H1 (cell line): ENCODE measurements at regions not wholly inside any gene's neighbourhood (a gene's known extent, or its start where the extent isn't known, plus 50 kb on each side); places are given as distances from the start of the nearest gene placed in this dataset.

ENCODE experiments used
- CTCF ChIA-PET: fragments of 300-600 bp; sonication (Branson Sonifier 250); formaldehyde crosslinking; loops from one replicate; lab custom pipeline; 2021; ENCODE audit not compliant: partially characterized antibody; lab: Charles Lee
- POLR2A ChIA-PET: fragments of 300-600 bp; sonication (Branson Sonifier 250); formaldehyde crosslinking; loops from one replicate; lab custom pipeline; 2021; ENCODE audit warnings: inconsistent platforms; ENCODE audit not compliant: partially characterized antibody; lab: Charles Lee
- DNase-seq, 2 experiments: peaks; one replicate each; pipeline versions ENCODE4 v3.0.0 to v3.0.0-alpha.2; 2010 to 2022; ENCODE audit warnings: low spot score in 2 of 2, low read depth in 1 of 2, mixed read lengths in 1 of 2
- FAIRE-seq: peaks from 2 replicates; lab custom pipeline; 2011; peaks lifted over from hg19 to GRCh38; lab: Jason Lieb, UNC
- H2AFZ ChIP-seq: 2 replicates; pipeline ENCODE4 v1.8.1; 2012; ENCODE audit warnings: low read length, inconsistent platforms
- H2AK5ac ChIP-seq: 2 replicates; pipeline ENCODE4 v1.6.1; 2013; ENCODE audit warnings: low read depth, low read length
- H2BK120ac ChIP-seq: replicated peaks from 2 replicates; pipeline ENCODE3; 2013; ENCODE audit warnings: low read depth, low read length, inconsistent platforms
- H2BK12ac ChIP-seq: 2 replicates; pipeline ENCODE4 v1.6.1; 2013; ENCODE audit warnings: low read depth, low read length
- H2BK15ac ChIP-seq: 2 replicates; pipeline ENCODE4 v1.6.1; 2013; ENCODE audit warnings: low read length
- H2BK20ac ChIP-seq: 2 replicates; pipeline ENCODE4 v1.6.1; 2013; ENCODE audit warnings: low read length
- H2BK5ac ChIP-seq: 2 replicates; pipeline ENCODE4 v1.6.1; 2013; ENCODE audit warnings: low read depth, low read length
- H3K14ac ChIP-seq: 2 replicates; pipeline ENCODE4 v1.6.1; 2013; ENCODE audit warnings: inconsistent platforms; ENCODE audit not compliant: insufficient read length
- H3K18ac ChIP-seq: 2 replicates; pipeline ENCODE4 v1.6.1; 2013; ENCODE audit warnings: low read length; ENCODE audit errors: extremely low read depth
- H3K23ac ChIP-seq: 2 replicates; pipeline ENCODE4 v1.6.1; 2013; ENCODE audit warnings: inconsistent platforms; ENCODE audit not compliant: insufficient read length
- H3K23me2 ChIP-seq: 2 replicates; pipeline ENCODE4 v1.6.1; 2013; ENCODE audit warnings: low read depth, low read length
- H3K27ac ChIP-seq: 2 replicates; pipeline ENCODE4 v1.6.1; 2011; ENCODE audit warnings: low read depth, low read length, inconsistent platforms
- H3K27me3 ChIP-seq, 4 experiments: replicated peaks in 1 of 4; 1 replicate in 1 of 4; 2 replicates in 3 of 4; pipeline versions ENCODE4 v1.6.1 to v1.8.1; 2011 to 2013; ENCODE audit warnings: low read length in 3 of 4, mild to moderate bottlenecking in 3 of 4, inconsistent platforms in 2 of 4, mixed read lengths in 2 of 4, moderate library complexity in 1 of 4; ENCODE audit not compliant: control insufficient read depth in 3 of 4, insufficient read depth in 3 of 4; ENCODE audit errors: extremely low read depth in 1 of 4
- H3K36me3 ChIP-seq, 4 experiments: 2 replicates each; pipeline versions ENCODE4 v1.6.1 to v1.8.1; 2011 to 2013; ENCODE audit warnings: mild to moderate bottlenecking in 4 of 4, low read length in 3 of 4, moderate library complexity in 2 of 4, control low read depth in 1 of 4, inconsistent platforms in 1 of 4; ENCODE audit not compliant: insufficient read depth in 4 of 4, control insufficient read depth in 2 of 4
- H3K4ac ChIP-seq: replicated peaks from 2 replicates; pipeline ENCODE3; 2013; ENCODE audit warnings: low read length, low read depth, mixed read lengths, inconsistent platforms; ENCODE audit not compliant: insufficient read length
- H3K4me1 ChIP-seq, 4 experiments: replicated peaks in 1 of 4; 1 replicate in 1 of 4; 2 replicates in 3 of 4; pipeline versions ENCODE4 v1.6.1 to v1.8.1; 2011 to 2013; ENCODE audit warnings: low read length in 3 of 4, inconsistent platforms in 2 of 4, mixed read lengths in 1 of 4; ENCODE audit not compliant: insufficient read depth in 4 of 4, control insufficient read depth in 3 of 4
- H3K4me2 ChIP-seq, 2 experiments: 2 replicates each; pipeline versions ENCODE4 v1.6.1 to v1.8.1; 2011 to 2013; ENCODE audit warnings: low read depth in 2 of 2, low read length in 2 of 2, control low read depth in 1 of 2, inconsistent platforms in 1 of 2, mild to moderate bottlenecking in 1 of 2; ENCODE audit not compliant: insufficient read depth in 1 of 2
- H3K4me3 ChIP-seq, 4 experiments: fragments of 200-600, 300-600 bp in 1 of 4; sonication (generic), shearing (Covaris generic), sonication (Bioruptor Twin) in 1 of 4; 2 replicates each; pipeline versions ENCODE4 v1.5.1 to v1.8.1; 2011 to 2016; ENCODE audit warnings: low read length in 4 of 4, low read depth in 3 of 4, control low read depth in 2 of 4, inconsistent platforms in 2 of 4, mild to moderate bottlenecking in 2 of 4, mixed read lengths in 1 of 4, moderate library complexity in 1 of 4; ENCODE audit not compliant: insufficient read depth in 2 of 4; ENCODE audit errors: extremely low read depth in 1 of 4
- H3K56ac ChIP-seq: replicated peaks from 2 replicates; pipeline ENCODE3; 2013; ENCODE audit warnings: low read depth, mild to moderate bottlenecking, mixed read lengths, low read length, inconsistent platforms; ENCODE audit not compliant: insufficient read length
- H3K79me1 ChIP-seq: 2 replicates; pipeline ENCODE4 v1.6.1; 2013; ENCODE audit warnings: low read depth, low read length, control low read depth
- H3K79me2 ChIP-seq, 2 experiments: 2 replicates each; pipeline versions ENCODE4 v1.6.1 to v1.8.1; 2012 to 2013; ENCODE audit warnings: low read length in 2 of 2, mild to moderate bottlenecking in 2 of 2, inconsistent platforms in 1 of 2; ENCODE audit not compliant: insufficient read depth in 2 of 2, control insufficient read depth in 1 of 2
- H3K9ac ChIP-seq, 4 experiments: replicated peaks in 1 of 4; 1 replicate in 1 of 4; 2 replicates in 3 of 4; pipeline versions ENCODE4 v1.6.1 to v1.8.1; 2011 to 2013; ENCODE audit warnings: low read depth in 3 of 4, low read length in 3 of 4, control low read depth in 2 of 4, mild to moderate bottlenecking in 2 of 4, moderate library complexity in 2 of 4, inconsistent platforms in 1 of 4; ENCODE audit errors: extremely low read depth in 1 of 4
- H3K9me3 ChIP-seq, 2 experiments: 2 replicates each; pipeline versions ENCODE4 v1.6.1 to v1.8.1; 2012 to 2013; ENCODE audit warnings: mild to moderate bottlenecking in 2 of 2, moderate library complexity in 2 of 2, control low read depth in 1 of 2, inconsistent platforms in 1 of 2, low read depth in 1 of 2, low read length in 1 of 2, mixed read lengths in 1 of 2; ENCODE audit not compliant: insufficient read depth in 2 of 2
- H4K20me1 ChIP-seq, 2 experiments: replicated peaks in 1 of 2; 2 replicates each; pipeline versions ENCODE3 to v1.8.1; 2011 to 2013; ENCODE audit warnings: inconsistent platforms in 2 of 2, low read length in 2 of 2, mild to moderate bottlenecking in 1 of 2; ENCODE audit not compliant: insufficient read depth in 2 of 2, control insufficient read depth in 1 of 2
- H4K5ac ChIP-seq: 2 replicates; pipeline ENCODE4 v1.6.1; 2013; ENCODE audit warnings: low read length, low read depth, mixed read lengths, inconsistent platforms; ENCODE audit not compliant: insufficient read length
- H4K8ac ChIP-seq: 2 replicates; pipeline ENCODE4 v1.8.0; 2013; ENCODE audit warnings: mild to moderate bottlenecking, moderate library complexity, low read length, inconsistent platforms; ENCODE audit not compliant: insufficient read depth; ENCODE audit errors: extremely low read depth
- H4K91ac ChIP-seq: replicated peaks from 2 replicates; pipeline ENCODE3; 2013; ENCODE audit warnings: low read length, mixed read lengths, inconsistent platforms; ENCODE audit not compliant: insufficient read length
- BACH1 ChIP-seq: IDR thresholded peaks from 2 replicates; pipeline ENCODE4 v1.6.1; 2012; ENCODE audit warnings: low read length, improper control_type of control experiment
- BRCA1 ChIP-seq: IDR thresholded peaks from 2 replicates; pipeline ENCODE4 v1.6.1; 2012; ENCODE audit warnings: low read depth, low read length, improper control_type of control experiment
- EZH2 ChIP-seq: fragments of 200-600 bp; sonication (generic); IDR thresholded peaks from 2 replicates; pipeline ENCODE4 v1.7.1; 2012; ENCODE audit warnings: low read depth, mild to moderate bottlenecking, moderate library complexity, low read length, inconsistent platforms; ENCODE audit not compliant: severe bottlenecking
- HDAC2 ChIP-seq, 2 experiments: fragments of 300-600 bp in 1 of 2; sonication (generic) in 1 of 2; IDR thresholded peaks; 2 replicates each; pipeline ENCODE4 v1.6.1; 2011 to 2012; ENCODE audit warnings: low read depth in 2 of 2, low read length in 2 of 2, mild to moderate bottlenecking in 2 of 2, moderate library complexity in 2 of 2, borderline replicate concordance in 1 of 2, inconsistent platforms in 1 of 2
- JUN ChIP-seq: IDR thresholded peaks from 2 replicates; pipeline ENCODE4 v1.6.1; 2011; ENCODE audit warnings: low read depth, mild to moderate bottlenecking, improper control_type of control experiment, low read length
- POLR2AphosphoS5 ChIP-seq: IDR thresholded peaks from 2 replicates; pipeline ENCODE4 v1.6.1; 2011; ENCODE audit warnings: low read depth, low read length
- RBBP5 ChIP-seq: IDR thresholded peaks from 2 replicates; pipeline ENCODE4 v1.7.1; 2012; ENCODE audit warnings: low read depth, mild to moderate bottlenecking, inconsistent platforms, low read length, moderate library complexity, borderline replicate concordance
- RNF2 ChIP-seq: fragments of 200-900, 300-1000 bp; sonication (generic); IDR thresholded peaks from 2 replicates; pipeline ENCODE4 v1.7.1; 2016; ENCODE audit warnings: borderline replicate concordance, low read depth, mild to moderate bottlenecking, antibody characterized with exemption, low read length; ENCODE audit not compliant: poor library complexity, severe bottlenecking; ENCODE audit errors: missing control alignments
- SIRT6 ChIP-seq: IDR thresholded peaks from one replicate; pipeline ENCODE4 v1.7.1; 2012; ENCODE audit warnings: low read length, inconsistent platforms
- SP2 ChIP-seq: IDR thresholded peaks from 2 replicates; pipeline ENCODE4 v1.6.1; 2012; ENCODE audit warnings: mild to moderate bottlenecking, low read length, inconsistent platforms
- TAF7 ChIP-seq: optimal IDR thresholded peaks from 2 replicates; pipeline ENCODE3; 2011; ENCODE audit warnings: low read depth, mild to moderate bottlenecking, inconsistent platforms, low read length, moderate library complexity, borderline replicate concordance
- YY1 ChIP-seq: IDR thresholded peaks from 2 replicates; pipeline ENCODE4 v1.6.1; 2011; ENCODE audit warnings: low read depth, mild to moderate bottlenecking, low read length
- WGBS, 2 experiments: shearing (Covaris generic) in 1 of 2; methylation state at CpG; one replicate each; pipeline versions ENCODE4 v1.1.6 to v1.1.7; 2013 to 2015; ENCODE audit warnings: low lambda C conversion rate in 2 of 2, mixed read lengths in 2 of 2, inconsistent platforms in 1 of 2, low coverage in 1 of 2, missing lambda C conversion rate in 1 of 2; ENCODE audit not compliant: insufficient replicate concordance in 2 of 2, insufficient coverage in 1 of 2, insufficient read length in 1 of 2; ENCODE audit errors: extremely low coverage in 1 of 2, missing lambda C conversion rate in 1 of 2; 5-methylcytosine and 5-hydroxymethylcytosine counted together
- TF ChIP-seq, protein P1 (sequence below): IDR thresholded peaks from 2 replicates; pipeline ENCODE4 v1.6.1; 2011; ENCODE audit warnings: low read depth, mild to moderate bottlenecking, low read length; ENCODE audit not compliant: insufficient read depth

DNA sequence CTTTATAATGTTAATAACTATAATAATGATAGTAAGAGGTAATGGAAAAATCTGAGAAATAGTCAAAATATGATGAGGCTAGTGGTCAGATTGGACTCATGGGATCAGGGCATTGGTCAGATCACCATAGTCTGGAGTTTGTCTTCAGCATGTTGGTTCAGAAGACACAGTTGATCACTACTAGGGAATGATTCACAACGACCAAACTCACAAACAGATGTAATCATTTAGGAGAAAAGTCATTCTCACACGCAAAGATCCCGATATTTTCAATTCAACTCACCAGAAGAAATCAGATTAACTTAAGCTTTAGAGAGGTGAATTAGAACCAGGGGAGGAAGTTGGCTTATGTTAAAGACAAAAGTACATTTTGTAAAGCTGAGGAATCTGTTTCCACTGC, 131.8 kb downstream of the LURAP1L start:
- H3K4me3 ChIP-seq: no peak overlapping the region
- H2AK5ac ChIP-seq: no peak overlapping the region
- no peaks in the 10 kb centered on the region for H4K20me1 ChIP-seq
- ChIA-PET CTCF (no interaction called here), POLR2A (no interaction called here)
- no peak overlapping the region for H2BK20ac ChIP-seq
- 98% methylated on average over 3 of the region's 3 CpGs; no CpG with 5 or more reads in 1 of the 2 experiments for WGBS, 2 experiments
- H4K91ac ChIP-seq: no peak overlapping the region
- H3K14ac ChIP-seq: no peak overlapping the region
- H3K79me1 ChIP-seq: no peaks in the 10 kb centered on the region
- no peak overlapping the region for H3K18ac ChIP-seq
- no peak for DNase-seq
- H3K4ac ChIP-seq: no peak overlapping the region
- H3K23ac ChIP-seq: no peak overlapping the region
- TF ChIP-seq RNF2 (no peak), HDAC2 (IDR thresholded peaks at IDR 0.05; ENCODE audit: borderline replicate concordance in 1 of 2, low read depth in 2 of 2, low read length in 2 of 2) (no peak), BRCA1 (no peak), RBBP5 (no peak), JUN (no peak), SP2 (no peak), TAF7 (no peak), POLR2AphosphoS5 (no peak), EZH2 (no peak), BACH1 (no peak), YY1 (no peak), SIRT6 (no peak)
- TF ChIP-seq, protein P1, sequence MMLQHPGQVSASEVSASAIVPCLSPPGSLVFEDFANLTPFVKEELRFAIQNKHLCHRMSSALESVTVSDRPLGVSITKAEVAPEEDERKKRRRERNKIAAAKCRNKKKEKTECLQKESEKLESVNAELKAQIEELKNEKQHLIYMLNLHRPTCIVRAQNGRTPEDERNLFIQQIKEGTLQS: no peak
- H3K4me2 ChIP-seq: no peak overlapping the region
- H2BK120ac ChIP-seq: no peak overlapping the region
- H3K27ac ChIP-seq: no peak overlapping the region
- FAIRE-seq: no peak
- no peaks in the 10 kb centered on the region for H3K4me1 ChIP-seq
- H3K9me3 ChIP-seq: no peaks in the 10 kb centered on the region
- H3K9ac ChIP-seq: no peak overlapping the region
- H3K36me3 ChIP-seq: no peaks in the 10 kb centered on the region
- H2BK12ac ChIP-seq: no peak overlapping the region
- H3K23me2 ChIP-seq: no peaks in the 10 kb centered on the region
- H4K8ac ChIP-seq: no peak overlapping the region
- H2AFZ ChIP-seq: no peak overlapping the region
- no peak overlapping the region for H2BK15ac ChIP-seq
- no peak overlapping the region for H2BK5ac ChIP-seq
- no peaks in the 10 kb centered on the region for H3K79me2 ChIP-seq
- no peak overlapping the region for H3K56ac ChIP-seq
- H4K5ac ChIP-seq: no peak overlapping the region
- H3K27me3 ChIP-seq: no peaks in the 10 kb centered on the region
